K562 (cell line): ENCODE measurements at regions not wholly inside any gene's neighbourhood (a gene's known extent, or its start where the extent isn't known, plus 50 kb on each side); places are given as distances from the start of the nearest gene placed in this dataset.
A peak's percentile ranks its signal among the peaks of the same experiment; 100 is the strongest.

ENCODE experiments used
- ARNT ChIP-seq, 2 experiments: fragments of 450-650 bp; IDR thresholded peaks; 2 replicates each; pipeline ENCODE4 v1.6.1; 2016; ENCODE audit warnings: mild to moderate bottlenecking in 1 of 2
- CBFA2T2 ChIP-seq: fragments of 450-650 bp; conservative IDR thresholded peaks from 2 replicates; pipeline ENCODE4 v1.6.1; 2017; ENCODE audit warnings: mild to moderate bottlenecking
- CBFA2T3 ChIP-seq: fragments of 450-650 bp; IDR thresholded peaks from 2 replicates; pipeline ENCODE4 v1.6.1; 2017
- CCNT2 ChIP-seq: IDR thresholded peaks from 2 replicates; pipeline ENCODE4 v1.6.1; 2011; ENCODE audit warnings: borderline replicate concordance, low read depth, mild to moderate bottlenecking, moderate library complexity, mixed read lengths, low read length; ENCODE audit not compliant: insufficient read length; ENCODE audit errors: extremely low read depth
- CREM ChIP-seq: IDR thresholded peaks from 2 replicates; pipeline ENCODE4 v1.6.1; 2014; ENCODE audit warnings: antibody characterized with exemption, low read depth
- EGR1 ChIP-seq: fragments of 450-650 bp; conservative IDR thresholded peaks from 2 replicates; pipeline ENCODE4 v1.6.1; 2017; ENCODE audit warnings: mild to moderate bottlenecking
- FOXK2 ChIP-seq, 2 experiments: fragments of 450-650 bp; IDR thresholded peaks in 1 of 2; conservative IDR thresholded peaks in 1 of 2; 2 replicates each; pipeline ENCODE4 v1.6.1; 2016; ENCODE audit warnings: low read depth in 2 of 2, mild to moderate bottlenecking in 1 of 2
- LCOR ChIP-seq: sonication (generic); formaldehyde crosslinking; IDR thresholded peaks from 2 replicates; pipeline ENCODE4 v1.8.0; 2022; ENCODE audit warnings: mild to moderate bottlenecking, missing genetic modification reagents
- NCOR1 ChIP-seq: fragments of 450-650 bp; IDR thresholded peaks from 2 replicates; pipeline ENCODE4 v1.6.1; 2016; ENCODE audit warnings: mild to moderate bottlenecking, moderate library complexity
- NR1H2 ChIP-seq: sonication (generic); formaldehyde crosslinking; IDR thresholded peaks from 2 replicates; pipeline ENCODE4 v1.4.0; 2020; ENCODE audit warnings: mild to moderate bottlenecking, missing genetic modification reagents
- PRMT5 ChIP-seq: sonication (generic); formaldehyde crosslinking; IDR thresholded peaks from 2 replicates; pipeline ENCODE4 v1.5.0; 2020; ENCODE audit warnings: missing genetic modification reagents
- SMARCA4 ChIP-seq: fragments of 450-650 bp; IDR thresholded peaks from 2 replicates; pipeline ENCODE4 v1.6.1; 2016
- SMARCC2 ChIP-seq: fragments of 450-650 bp; IDR thresholded peaks from 2 replicates; pipeline ENCODE4 v1.6.1; 2017; ENCODE audit warnings: antibody characterized with exemption, moderate library complexity, mild to moderate bottlenecking, low read depth
- SOX6 ChIP-seq: fragments of 450-650 bp; IDR thresholded peaks from 2 replicates; pipeline ENCODE4 v1.6.1; 2014; ENCODE audit warnings: mild to moderate bottlenecking
- TAF9B ChIP-seq: fragments of 450-650 bp; IDR thresholded peaks from 2 replicates; pipeline ENCODE4 v1.6.1; 2018; ENCODE audit warnings: mild to moderate bottlenecking; ENCODE audit not compliant: partially characterized antibody
- ZKSCAN3 ChIP-seq: fragments of 250-450 bp; sonication (Bioruptor Pico); IDR thresholded peaks from 2 replicates; pipeline ENCODE4 v1.4.0; 2020
- ZNF586 ChIP-seq: fragments of 450-650 bp; formaldehyde crosslinking; conservative IDR thresholded peaks from 2 replicates; pipeline ENCODE4 v1.4.0; 2020; ENCODE audit warnings: mild to moderate bottlenecking, moderate library complexity
- TF ChIP-seq, protein P1 (sequence below): fragments of 450-650 bp; IDR thresholded peaks from 2 replicates; pipeline ENCODE4 v1.6.1; 2017; ENCODE audit warnings: antibody characterized with exemption, mild to moderate bottlenecking
- TF ChIP-seq, protein P2 (sequence below): fragments of 200-800 bp; sonication (Bioruptor generic); IDR thresholded peaks from 2 replicates; pipeline ENCODE4 v1.6.1; 2016; ENCODE audit warnings: missing genetic modification characterization, missing compliant biosample characterization
- TF ChIP-seq, protein P3 (sequence below): fragments of 450-650 bp; formaldehyde crosslinking; IDR thresholded peaks from 2 replicates; pipeline ENCODE4 v1.4.0; 2020; ENCODE audit warnings: mild to moderate bottlenecking, moderate library complexity

DNA sequence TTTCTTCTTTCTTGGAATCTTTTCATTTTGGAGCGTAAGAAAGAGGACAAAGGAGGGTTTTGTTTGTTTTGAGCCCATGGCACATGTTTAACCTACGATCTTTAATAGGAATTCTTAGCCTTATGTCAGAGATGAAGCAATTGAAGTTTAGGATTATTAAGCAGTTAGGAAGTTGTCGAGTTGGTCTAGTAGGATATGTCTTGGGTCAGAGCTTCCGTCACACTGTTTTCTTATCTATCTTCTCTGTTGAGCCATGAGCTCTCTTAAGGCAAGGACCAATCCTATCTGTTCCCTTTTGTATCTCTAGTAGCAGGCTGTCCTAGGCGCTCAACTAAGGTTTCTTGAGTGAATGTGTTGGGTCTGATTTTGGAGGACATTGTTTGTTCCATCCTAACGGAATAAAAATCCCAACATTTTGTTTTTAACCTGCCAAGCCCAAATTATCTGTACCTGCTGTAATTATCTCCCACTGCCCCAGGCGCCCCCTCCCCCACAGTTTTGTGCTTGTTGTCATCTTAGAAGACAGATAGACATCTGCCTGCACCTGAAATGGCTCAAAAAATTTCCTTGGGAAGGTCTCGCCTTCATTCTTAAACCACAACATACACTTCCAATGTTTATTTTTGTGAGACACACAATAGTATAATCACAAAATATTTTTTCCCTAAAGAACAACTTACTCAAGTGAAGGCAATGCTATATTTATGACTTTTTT lies 95.3 kb upstream of the GADD45A start (continued):
- TF ChIP-seq CCNT2 = peak; percentile 38
- TF ChIP-seq SMARCC2 = no peak
- TF ChIP-seq, protein P1, sequence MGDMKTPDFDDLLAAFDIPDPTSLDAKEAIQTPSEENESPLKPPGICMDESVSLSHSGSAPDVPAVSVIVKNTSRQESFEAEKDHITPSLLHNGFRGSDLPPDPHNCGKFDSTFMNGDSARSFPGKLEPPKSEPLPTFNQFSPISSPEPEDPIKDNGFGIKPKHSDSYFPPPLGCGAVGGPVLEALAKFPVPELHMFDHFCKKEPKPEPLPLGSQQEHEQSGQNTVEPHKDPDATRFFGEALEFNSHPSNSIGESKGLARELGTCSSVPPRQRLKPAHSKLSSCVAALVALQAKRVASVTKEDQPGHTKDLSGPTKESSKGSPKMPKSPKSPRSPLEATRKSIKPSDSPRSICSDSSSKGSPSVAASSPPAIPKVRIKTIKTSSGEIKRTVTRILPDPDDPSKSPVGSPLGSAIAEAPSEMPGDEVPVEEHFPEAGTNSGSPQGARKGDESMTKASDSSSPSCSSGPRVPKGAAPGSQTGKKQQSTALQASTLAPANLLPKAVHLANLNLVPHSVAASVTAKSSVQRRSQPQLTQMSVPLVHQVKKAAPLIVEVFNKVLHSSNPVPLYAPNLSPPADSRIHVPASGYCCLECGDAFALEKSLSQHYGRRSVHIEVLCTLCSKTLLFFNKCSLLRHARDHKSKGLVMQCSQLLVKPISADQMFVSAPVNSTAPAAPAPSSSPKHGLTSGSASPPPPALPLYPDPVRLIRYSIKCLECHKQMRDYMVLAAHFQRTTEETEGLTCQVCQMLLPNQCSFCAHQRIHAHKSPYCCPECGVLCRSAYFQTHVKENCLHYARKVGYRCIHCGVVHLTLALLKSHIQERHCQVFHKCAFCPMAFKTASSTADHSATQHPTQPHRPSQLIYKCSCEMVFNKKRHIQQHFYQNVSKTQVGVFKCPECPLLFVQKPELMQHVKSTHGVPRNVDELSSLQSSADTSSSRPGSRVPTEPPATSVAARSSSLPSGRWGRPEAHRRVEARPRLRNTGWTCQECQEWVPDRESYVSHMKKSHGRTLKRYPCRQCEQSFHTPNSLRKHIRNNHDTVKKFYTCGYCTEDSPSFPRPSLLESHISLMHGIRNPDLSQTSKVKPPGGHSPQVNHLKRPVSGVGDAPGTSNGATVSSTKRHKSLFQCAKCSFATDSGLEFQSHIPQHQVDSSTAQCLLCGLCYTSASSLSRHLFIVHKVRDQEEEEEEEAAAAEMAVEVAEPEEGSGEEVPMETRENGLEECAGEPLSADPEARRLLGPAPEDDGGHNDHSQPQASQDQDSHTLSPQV = peak; percentile 40; the same call in 1 of the 2 replicates
- TF ChIP-seq NR1H2 = no peak
- peak; percentile 72 for TF ChIP-seq CREM
- TF ChIP-seq, protein P2, sequence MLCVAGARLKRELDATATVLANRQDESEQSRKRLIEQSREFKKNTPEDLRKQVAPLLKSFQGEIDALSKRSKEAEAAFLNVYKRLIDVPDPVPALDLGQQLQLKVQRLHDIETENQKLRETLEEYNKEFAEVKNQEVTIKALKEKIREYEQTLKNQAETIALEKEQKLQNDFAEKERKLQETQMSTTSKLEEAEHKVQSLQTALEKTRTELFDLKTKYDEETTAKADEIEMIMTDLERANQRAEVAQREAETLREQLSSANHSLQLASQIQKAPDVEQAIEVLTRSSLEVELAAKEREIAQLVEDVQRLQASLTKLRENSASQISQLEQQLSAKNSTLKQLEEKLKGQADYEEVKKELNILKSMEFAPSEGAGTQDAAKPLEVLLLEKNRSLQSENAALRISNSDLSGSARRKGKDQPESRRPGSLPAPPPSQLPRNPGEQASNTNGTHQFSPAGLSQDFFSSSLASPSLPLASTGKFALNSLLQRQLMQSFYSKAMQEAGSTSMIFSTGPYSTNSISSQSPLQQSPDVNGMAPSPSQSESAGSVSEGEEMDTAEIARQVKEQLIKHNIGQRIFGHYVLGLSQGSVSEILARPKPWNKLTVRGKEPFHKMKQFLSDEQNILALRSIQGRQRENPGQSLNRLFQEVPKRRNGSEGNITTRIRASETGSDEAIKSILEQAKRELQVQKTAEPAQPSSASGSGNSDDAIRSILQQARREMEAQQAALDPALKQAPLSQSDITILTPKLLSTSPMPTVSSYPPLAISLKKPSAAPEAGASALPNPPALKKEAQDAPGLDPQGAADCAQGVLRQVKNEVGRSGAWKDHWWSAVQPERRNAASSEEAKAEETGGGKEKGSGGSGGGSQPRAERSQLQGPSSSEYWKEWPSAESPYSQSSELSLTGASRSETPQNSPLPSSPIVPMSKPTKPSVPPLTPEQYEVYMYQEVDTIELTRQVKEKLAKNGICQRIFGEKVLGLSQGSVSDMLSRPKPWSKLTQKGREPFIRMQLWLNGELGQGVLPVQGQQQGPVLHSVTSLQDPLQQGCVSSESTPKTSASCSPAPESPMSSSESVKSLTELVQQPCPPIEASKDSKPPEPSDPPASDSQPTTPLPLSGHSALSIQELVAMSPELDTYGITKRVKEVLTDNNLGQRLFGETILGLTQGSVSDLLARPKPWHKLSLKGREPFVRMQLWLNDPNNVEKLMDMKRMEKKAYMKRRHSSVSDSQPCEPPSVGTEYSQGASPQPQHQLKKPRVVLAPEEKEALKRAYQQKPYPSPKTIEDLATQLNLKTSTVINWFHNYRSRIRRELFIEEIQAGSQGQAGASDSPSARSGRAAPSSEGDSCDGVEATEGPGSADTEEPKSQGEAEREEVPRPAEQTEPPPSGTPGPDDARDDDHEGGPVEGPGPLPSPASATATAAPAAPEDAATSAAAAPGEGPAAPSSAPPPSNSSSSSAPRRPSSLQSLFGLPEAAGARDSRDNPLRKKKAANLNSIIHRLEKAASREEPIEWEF = no peak
- TF ChIP-seq NCOR1 = peak; percentile 75
- TF ChIP-seq, protein P3, sequence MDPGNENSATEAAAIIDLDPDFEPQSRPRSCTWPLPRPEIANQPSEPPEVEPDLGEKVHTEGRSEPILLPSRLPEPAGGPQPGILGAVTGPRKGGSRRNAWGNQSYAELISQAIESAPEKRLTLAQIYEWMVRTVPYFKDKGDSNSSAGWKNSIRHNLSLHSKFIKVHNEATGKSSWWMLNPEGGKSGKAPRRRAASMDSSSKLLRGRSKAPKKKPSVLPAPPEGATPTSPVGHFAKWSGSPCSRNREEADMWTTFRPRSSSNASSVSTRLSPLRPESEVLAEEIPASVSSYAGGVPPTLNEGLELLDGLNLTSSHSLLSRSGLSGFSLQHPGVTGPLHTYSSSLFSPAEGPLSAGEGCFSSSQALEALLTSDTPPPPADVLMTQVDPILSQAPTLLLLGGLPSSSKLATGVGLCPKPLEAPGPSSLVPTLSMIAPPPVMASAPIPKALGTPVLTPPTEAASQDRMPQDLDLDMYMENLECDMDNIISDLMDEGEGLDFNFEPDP (CRISPR knock-in tag) = no peak
- 0 out of 4 replicates have a peak, but pooled peaks of 1 of the 2 experiments have one; percentile 49 for TF ChIP-seq ARNT (IDR thresholded peaks at IDR 0.05)
- TF ChIP-seq CBFA2T2 = peak; percentile 72
- TF ChIP-seq ZNF586 (CRISPR knock-in tag) = no peak
- no peak for TF ChIP-seq PRMT5 (CRISPR knock-in tag)
- no peak for TF ChIP-seq LCOR (CRISPR knock-in tag)
- TF ChIP-seq CBFA2T3 = peak; percentile 89
- no peak for TF ChIP-seq TAF9B
- no peak for TF ChIP-seq ZKSCAN3 (CRISPR knock-in tag)
- peak; percentile 65 for TF ChIP-seq SOX6
- TF ChIP-seq SMARCA4 = peak; percentile 81
- peak; percentile 42 to 50; a peak in 2 of 4 replicates for TF ChIP-seq FOXK2 (conservative IDR thresholded peaks at IDR 0.05 in 1 of 2, IDR thresholded peaks at IDR 0.05 in 1 of 2; ENCODE audit: low read depth in 2 of 2)
- no peak for TF ChIP-seq EGR1
